Adipocyte (in vitro differentiated cells): ENCODE measurements at regions not wholly inside any gene's neighbourhood (a gene's known extent, or its start where the extent isn't known, plus 50 kb on each side); places are given as distances from the start of the nearest gene placed in this dataset.

ENCODE experiments used
- DNase-seq: peaks from one replicate; pipeline ENCODE4 v3.0.0-alpha.2; 2015; ENCODE audit warnings: low read depth
- H3K27me3 ChIP-seq: replicated peaks from 2 replicates; pipeline ENCODE4 v1.7.0; 2013; ENCODE audit warnings: mild to moderate bottlenecking, low read length, moderate library complexity; ENCODE audit not compliant: control insufficient read depth, insufficient read depth
- H3K36me3 ChIP-seq: 2 replicates; pipeline ENCODE4 v1.7.0; 2013; ENCODE audit warnings: low read length, mild to moderate bottlenecking, moderate library complexity; ENCODE audit not compliant: control insufficient read depth, insufficient read depth, severe bottlenecking
- H3K4me1 ChIP-seq: 2 replicates; pipeline ENCODE4 v1.7.0; 2013; ENCODE audit warnings: mild to moderate bottlenecking, low read length, moderate library complexity; ENCODE audit not compliant: control insufficient read depth, insufficient read depth
- H3K4me3 ChIP-seq: 2 replicates; pipeline ENCODE4 v1.7.0; 2013; ENCODE audit warnings: mild to moderate bottlenecking, low read length, moderate library complexity
- H3K9ac ChIP-seq: 2 replicates; pipeline ENCODE4 v1.7.0; 2013; ENCODE audit warnings: mild to moderate bottlenecking, low read length, moderate library complexity
- H3K9me3 ChIP-seq: 2 replicates; pipeline ENCODE4 v1.7.0; 2013; ENCODE audit warnings: mild to moderate bottlenecking, low read length, moderate library complexity; ENCODE audit not compliant: control insufficient read depth

DNA sequence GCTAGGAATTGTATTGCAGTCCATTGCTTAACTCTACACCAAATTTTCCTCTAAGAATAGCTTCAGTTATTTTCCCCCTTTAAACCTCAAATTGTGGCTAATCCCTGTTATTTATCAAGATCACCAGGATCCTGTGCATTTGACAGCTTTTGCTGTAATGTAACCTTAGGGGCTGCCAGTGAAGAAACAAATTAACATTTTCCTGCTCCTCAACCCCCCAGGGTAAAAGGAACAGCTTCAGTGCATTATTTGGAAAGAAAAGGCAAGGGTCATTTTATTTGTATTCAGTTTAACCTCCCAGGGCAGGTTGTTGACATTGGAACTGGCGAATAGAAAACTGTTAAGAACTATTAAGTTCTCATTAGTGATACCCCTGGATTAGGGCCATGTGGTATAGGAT is 57.0 kb downstream of the PCDH20 start:
- DNase-seq = no peak
- Histone ChIP-seq H3K4me3 (no peak overlapping the region), H3K9me3 (no peaks in the 10 kb centered on the region), H3K27me3 (no peaks in the 10 kb centered on the region), H3K36me3 (no peaks in the 10 kb centered on the region), H3K4me1 (no peaks in the 10 kb centered on the region), H3K9ac (no peak overlapping the region)

DNA sequence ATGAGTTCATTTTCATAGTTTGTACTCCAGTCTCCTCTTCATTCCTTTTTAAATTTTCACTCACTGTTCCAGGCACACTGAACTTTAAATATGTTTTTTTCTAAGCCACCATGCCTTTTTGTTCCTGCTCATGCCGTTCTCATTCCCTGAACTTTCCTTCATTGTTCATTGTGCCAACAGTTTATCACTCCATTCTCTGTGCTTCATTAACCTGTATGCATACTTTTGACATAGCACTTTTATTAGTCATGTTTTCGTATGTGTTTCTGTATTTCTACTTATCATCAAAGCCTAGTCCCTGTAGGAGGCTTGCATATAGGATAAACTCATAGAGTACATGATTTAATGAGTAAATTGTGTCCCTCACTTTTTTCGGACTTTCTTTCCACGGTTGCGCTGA is 65.3 kb downstream of the PCDH20 start:
- Histone ChIP-seq H3K36me3 (no peaks in the 10 kb centered on the region), H3K4me1 (no peaks in the 10 kb centered on the region), H3K4me3 (no peak overlapping the region), H3K9me3 (no peaks in the 10 kb centered on the region), H3K9ac (no peak overlapping the region), H3K27me3 (no peaks in the 10 kb centered on the region)
- no peak for DNase-seq

DNA sequence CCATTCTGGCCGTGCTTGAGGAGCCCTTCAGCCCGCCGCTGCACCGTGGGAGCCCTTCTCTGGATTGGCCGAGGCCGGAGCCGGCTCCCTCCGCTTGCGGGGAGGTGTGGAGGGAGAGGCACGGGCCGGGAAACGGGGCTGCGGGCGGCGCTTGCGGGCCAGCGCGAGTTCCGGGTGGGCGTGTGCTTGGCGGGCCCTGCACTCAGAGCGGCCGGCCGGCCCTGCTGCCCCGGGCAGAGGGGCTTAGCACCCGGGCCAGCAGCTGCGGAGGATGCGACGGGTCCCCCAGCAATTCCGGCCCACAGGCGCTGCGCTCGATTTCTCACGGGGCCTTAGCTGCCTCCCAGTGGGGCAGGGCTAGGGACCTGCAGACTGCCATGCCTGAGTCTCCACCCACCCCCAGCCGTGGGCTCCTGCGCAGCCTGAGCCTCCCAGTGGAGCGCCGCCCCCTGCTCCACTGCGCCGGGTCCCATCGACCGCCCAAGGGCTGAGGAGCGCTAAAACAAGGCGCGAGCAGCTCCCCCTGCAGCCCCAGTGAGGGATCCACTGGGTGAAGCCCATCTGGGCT is 76.5 kb downstream of the PCDH20 start:
- Histone ChIP-seq H3K27me3 (no peaks in the 10 kb centered on the region), H3K4me1 (no peaks in the 10 kb centered on the region), H3K9ac (no peak overlapping the region), H3K36me3 (no peaks in the 10 kb centered on the region), H3K9me3 (peaks cover 3% of the 10 kb centered on the region), H3K4me3 (no peak overlapping the region)
- DNase-seq = no peak

GRCh38 chr13:61316647-61317046 is 99.0 kb downstream of the PCDH20 start:
- Histone ChIP-seq H3K4me1 (no peaks in the 10 kb centered on the region), H3K27me3 (no peaks in the 10 kb centered on the region), H3K4me3 (no peak overlapping the region), H3K36me3 (no peaks in the 10 kb centered on the region), H3K9me3 (peaks cover 5% of the 10 kb centered on the region), H3K9ac (no peak overlapping the region)
- no peak for DNase-seq

- no peaks in the 10 kb centered on the region for H3K9me3 ChIP-seq
- no peaks in the 10 kb centered on the region for H3K36me3 ChIP-seq
- H3K9ac ChIP-seq = no peak overlapping the region
- no peaks in the 10 kb centered on the region for H3K4me1 ChIP-seq
- no peaks in the 10 kb centered on the region for H3K27me3 ChIP-seq
- H3K4me3 ChIP-seq = no peak overlapping the region
- DNase-seq = no peak
These were observed 121.0 kb downstream of the PCDH20 start for GRCh38 chr13:61294467-61295191.

DNA sequence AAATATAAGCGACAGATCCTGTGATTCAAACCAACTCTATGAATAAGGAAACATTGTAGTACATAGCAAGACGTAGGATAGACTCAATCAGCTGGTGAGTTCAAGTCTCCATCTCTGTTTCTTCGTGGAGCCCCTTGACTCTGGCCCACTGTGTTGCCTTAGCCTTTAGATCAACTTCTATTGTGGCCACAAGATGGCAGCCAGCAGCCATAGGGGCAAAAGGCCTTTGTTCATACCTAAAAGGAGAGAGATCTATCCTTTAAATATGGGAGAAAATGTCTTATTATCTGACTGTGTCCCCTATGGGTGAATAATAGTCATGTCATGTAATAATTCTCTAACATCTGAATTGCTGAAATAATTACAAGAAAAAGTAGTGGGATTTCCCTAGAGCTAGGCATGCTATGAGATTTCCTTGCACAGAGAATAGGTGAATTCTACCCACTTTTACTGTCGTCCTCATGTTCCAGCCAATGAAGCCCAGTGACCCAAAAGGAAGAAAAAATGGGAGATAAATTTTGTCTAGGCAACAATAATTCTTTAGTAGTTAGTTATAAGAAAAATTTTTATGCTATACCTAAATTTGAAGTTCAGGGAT is 129.4 kb downstream of the PCDH20 start:
- Histone ChIP-seq H3K4me1 (no peaks in the 10 kb centered on the region), H3K4me3 (no peak overlapping the region), H3K36me3 (no peaks in the 10 kb centered on the region), H3K9ac (no peak overlapping the region), H3K9me3 (no peaks in the 10 kb centered on the region), H3K27me3 (no peaks in the 10 kb centered on the region)
- no peak for DNase-seq

GRCh38 chr13:61277586-61278276 is 137.9 kb downstream of the PCDH20 start:
- Histone ChIP-seq H3K9ac (no peak overlapping the region), H3K4me1 (no peaks in the 10 kb centered on the region), H3K27me3 (no peaks in the 10 kb centered on the region), H3K4me3 (no peak overlapping the region), H3K9me3 (no peaks in the 10 kb centered on the region), H3K36me3 (no peaks in the 10 kb centered on the region)
- DNase-seq = no peak

DNA sequence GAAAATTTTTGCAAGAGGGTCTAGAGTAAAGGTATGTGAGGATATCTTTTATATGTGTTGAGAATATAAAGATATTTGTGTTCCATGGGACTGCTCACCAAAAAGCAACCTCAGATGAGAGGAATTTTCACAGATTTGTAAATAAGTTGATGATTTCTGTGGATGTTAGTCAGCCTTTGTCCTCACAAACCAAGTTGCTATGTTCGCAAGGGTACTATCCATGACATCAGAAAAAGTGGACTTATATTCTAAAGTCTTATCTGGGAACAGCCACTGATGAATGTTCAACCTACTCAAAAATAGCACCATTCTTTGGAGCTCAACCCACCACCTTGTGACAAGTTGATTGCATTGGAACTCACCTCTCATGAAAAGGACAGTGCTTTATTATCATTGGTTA is 138.6 kb downstream of the PCDH20 start:
- no peaks in the 10 kb centered on the region for H3K4me1 ChIP-seq

DNA sequence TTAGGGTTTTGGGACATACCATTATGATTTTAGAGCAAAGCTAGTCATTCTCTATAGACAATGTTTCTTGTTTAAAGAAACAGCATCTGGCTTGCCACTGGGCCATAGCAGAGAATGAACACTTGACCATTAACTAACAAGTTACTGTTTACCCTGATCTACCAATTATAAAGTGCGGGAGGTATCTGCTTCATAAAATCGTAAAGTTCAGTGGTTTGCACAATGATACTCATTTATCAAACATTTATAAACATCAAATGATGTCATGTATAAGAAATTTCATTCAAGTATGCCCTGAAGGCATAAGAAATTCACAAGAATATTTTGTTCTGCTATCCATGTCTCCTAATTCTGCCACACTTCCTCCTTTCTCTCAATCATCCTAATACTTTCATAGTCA is 139.2 kb downstream of the PCDH20 start:
- no peaks in the 10 kb centered on the region for H3K27me3 ChIP-seq
- no peaks in the 10 kb centered on the region for H3K9me3 ChIP-seq
- H3K36me3 ChIP-seq = no peaks in the 10 kb centered on the region
- DNase-seq = no peak
- H3K4me3 ChIP-seq = no peak overlapping the region
- no peak overlapping the region for H3K9ac ChIP-seq
- no peaks in the 10 kb centered on the region for H3K4me1 ChIP-seq

More for the DNA sequence above, 138.6 kb downstream of the PCDH20 start:
- no peak for DNase-seq
- Histone ChIP-seq H3K4me3 (no peak overlapping the region), H3K27me3 (no peaks in the 10 kb centered on the region), H3K9ac (no peak overlapping the region), H3K36me3 (no peaks in the 10 kb centered on the region), H3K9me3 (no peaks in the 10 kb centered on the region)

DNA sequence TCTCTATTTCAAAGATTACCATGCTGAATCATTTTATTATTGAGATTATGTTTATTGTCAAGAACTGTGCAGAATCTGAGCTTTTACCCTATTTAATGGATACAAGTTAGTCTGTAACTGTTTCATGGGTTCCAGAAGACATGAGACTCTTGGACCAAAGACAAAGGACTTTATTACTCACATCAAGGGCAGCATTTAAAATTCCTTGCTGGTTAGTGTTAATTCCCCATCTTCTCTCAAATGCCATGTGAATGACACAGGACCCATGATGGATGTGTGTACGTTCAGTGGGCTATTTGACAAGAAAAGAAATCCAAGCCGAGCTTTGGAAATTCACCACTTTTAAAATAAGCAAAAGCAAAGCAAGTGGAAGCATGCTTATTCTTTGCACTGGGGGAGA is 139.9 kb downstream of the PCDH20 start:
- H3K27me3 ChIP-seq = no peaks in the 10 kb centered on the region
- H3K36me3 ChIP-seq = no peaks in the 10 kb centered on the region
- no peak overlapping the region for H3K9ac ChIP-seq
- no peaks in the 10 kb centered on the region for H3K9me3 ChIP-seq
- no peaks in the 10 kb centered on the region for H3K4me1 ChIP-seq
- H3K4me3 ChIP-seq = no peak overlapping the region
- DNase-seq = no peak

GRCh38 chr13:61275251-61275650 is 140.4 kb downstream of the PCDH20 start:
- H3K9me3 ChIP-seq = no peaks in the 10 kb centered on the region
- no peaks in the 10 kb centered on the region for H3K4me1 ChIP-seq
- H3K27me3 ChIP-seq = no peaks in the 10 kb centered on the region
- no peak for DNase-seq
- H3K36me3 ChIP-seq = no peaks in the 10 kb centered on the region
- H3K4me3 ChIP-seq = no peak overlapping the region
- H3K9ac ChIP-seq = no peak overlapping the region
